Stimulated activated CD4-positive, alpha-beta T cell treated with anti-CD3 and anti-CD28 coated beads, Interleukin-12 subunit alpha, Interleukin-12 subunit beta, amount 100 ng/mL, for 48 hours (primary cell): ENCODE measurements at regions not wholly inside any gene's neighbourhood (a gene's known extent, or its start where the extent isn't known, plus 50 kb on each side); places are given as distances from the start of the nearest gene placed in this dataset.
"Not testable (repeated sequence)": the region's sequence is repeated elsewhere in the genome, so short reads cannot be mapped to it uniquely, and the experiment has no call there.

ENCODE experiments used
- DNase-seq, 3 donors: peaks; one replicate each; pipeline ENCODE4 v3.0.0-alpha.2; 2020; ENCODE audit warnings: low read depth in 2 of 3, low spot score in 1 of 3

DNA sequence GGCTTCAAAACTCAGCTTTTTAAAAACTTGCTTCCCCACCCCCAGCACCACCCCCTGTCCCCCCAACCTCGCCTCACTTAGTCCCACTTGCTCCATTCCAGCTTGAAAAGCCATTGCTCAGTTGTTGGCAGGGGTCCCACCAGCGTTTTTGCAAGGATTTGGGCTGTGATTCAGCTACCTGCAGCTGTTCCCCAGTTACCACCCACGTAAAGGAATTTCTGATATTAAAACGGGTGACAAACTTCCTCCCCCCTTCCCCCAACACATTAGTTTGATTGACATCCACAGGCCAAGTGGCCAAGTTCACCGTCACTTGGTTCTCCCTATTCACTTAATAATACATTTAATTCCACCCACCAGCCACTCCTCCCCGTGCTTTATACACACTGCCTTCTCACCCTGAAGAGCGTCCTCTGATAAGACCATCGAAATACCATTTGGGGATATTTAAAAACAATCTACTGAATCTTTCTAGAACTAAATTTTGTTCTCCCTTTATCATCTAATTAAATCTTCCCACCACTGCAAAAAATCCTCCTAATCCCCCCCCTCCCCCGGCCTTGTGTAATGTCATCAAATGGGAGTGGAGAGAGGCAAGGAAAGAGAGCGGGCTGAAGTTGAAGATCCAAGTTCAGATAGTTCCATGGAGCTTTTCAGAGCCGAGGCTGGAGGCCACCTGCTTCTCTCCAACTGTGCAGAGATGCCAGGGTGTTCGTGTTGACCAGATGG is 55.1 kb downstream of the SOX9 start:
- no peak for DNase-seq

- DNase-seq, result no peak
Observed at GRCh38 chr17:72176516-72176851, 55.7 kb downstream of the SOX9 start.

DNA sequence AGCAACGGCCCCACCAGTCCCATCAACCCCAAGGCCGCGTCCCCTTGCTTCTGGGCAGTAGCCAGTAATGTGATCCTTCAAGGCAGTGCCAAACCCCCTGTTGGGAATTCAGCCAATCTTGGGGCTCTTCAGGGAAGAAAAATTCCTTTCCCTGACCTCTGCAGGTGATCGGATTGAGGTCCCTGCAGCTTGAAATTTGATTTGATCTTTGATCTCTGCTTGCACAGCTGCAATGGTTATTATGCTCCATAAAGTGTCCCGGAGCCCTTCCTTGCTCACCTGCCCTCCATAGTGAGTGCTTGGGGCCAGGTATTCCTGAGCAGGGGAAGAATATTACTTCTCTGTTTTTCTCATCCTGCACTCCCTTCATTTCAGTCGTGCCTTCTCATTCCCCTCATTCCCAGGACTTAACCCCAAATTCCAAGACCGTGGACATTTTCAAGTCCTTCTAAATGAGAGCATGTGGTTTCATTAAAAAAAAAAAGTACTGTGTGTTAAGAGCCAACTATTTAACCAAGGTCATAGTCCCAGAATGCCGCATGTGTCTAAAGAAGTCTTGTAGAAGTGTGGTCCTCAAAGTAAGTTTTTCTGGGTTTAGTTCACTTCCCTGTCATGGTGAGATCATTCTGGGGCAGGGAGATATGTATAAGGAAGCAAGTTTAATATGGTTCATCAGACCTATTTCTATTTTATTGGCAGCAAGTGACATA is 56.3 kb downstream of the SOX9 start:
- DNase-seq, result no peak

DNA sequence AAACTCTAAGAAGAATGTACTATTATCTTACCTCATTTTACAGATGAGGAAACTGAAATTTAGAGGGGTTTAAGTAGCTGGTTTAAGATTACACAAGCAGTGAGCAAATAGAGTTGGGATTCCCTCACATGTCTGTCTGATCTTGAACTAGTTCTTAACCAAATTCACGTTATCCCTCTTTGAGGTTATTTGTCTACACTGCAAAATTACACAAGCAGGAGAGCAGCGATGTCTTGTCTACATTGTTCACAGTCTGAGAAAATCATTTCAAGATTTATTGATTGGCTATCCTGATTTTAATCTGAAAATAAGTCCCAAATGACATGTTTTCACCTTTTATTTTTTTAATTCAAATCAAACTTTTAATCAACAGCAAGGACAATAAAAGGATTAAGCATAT is 56.9 kb downstream of the SOX9 start:
- DNase-seq, result no peak

DNA sequence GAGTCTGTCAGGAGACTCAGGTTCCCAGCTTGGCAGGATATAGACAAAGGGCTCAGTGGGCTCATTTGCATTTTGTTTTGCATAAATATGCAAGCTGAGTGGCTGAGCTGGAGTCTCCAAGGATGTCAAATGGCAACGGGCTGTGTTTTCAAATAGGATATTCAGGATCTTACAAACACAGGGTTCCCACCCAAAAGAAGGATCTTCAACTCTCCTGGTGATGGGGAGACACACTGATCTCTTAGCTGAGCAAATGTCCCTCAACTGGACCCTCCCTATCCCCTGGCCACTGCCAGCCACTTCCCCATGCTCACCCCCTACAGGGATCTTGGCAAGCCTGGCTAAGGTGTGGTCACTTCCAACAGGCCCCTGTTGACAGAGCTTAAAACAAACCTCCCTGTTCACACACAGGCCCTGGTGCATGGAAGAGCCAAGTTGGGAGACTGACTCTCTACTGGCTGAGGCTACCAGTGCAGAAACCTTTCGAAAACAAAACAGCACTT is 61.6 kb downstream of the SOX9 start:
- no peak for DNase-seq

- DNase-seq, result no peak
Observed at GRCh38 chr17:72183194-72183685, 62.4 kb downstream of the SOX9 start.

GRCh38 chr17:72184805-72185204 is 64.0 kb downstream of the SOX9 start:
- DNase-seq, result no peak

DNA sequence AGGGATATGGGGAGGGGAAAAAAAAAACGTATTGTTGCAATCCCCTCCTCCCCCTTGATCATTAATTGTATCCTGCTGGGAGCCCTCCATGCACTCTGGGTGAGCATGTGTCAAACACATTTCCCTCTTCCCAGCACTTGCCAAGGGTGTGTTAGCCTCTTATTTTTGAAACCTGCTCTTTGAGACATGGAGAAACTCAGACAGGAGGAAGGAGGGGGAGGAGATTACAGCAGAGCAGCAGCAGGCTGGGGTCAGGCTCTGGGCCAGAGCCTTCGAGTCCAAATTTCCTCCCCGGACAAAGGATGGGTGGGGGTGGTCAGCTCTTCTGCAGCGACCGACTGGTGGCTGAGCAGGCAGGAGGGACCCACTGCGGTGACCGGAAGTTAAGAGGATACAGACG is 64.7 kb downstream of the SOX9 start:
- DNase-seq, result no peak

DNA sequence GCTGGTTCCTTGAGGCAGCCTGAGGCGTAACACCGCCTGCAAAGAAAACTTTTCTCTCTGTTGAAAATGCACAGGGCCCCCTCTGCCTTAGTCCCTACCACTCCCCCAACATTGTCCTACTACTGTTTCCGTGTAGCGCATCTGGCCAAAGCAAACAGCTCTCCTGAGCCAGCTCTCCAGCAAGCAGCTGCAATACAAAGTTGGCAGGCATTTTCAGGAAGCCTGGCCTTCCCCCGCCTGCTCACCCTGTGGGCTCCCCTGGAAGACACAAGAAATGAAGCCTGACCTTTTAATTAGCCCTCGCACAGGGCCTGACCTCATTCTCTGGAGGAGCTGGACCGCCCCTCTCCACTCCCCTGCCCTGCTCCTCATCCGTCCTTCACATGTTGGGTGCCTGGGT is 66.7 kb downstream of the SOX9 start:
- no peak for DNase-seq

GRCh38 chr17:72188801-72189200 is 68.0 kb downstream of the SOX9 start:
- no peak for DNase-seq

- no peak for DNase-seq
Observed at GRCh38 chr17:72189768-72190593, 69.2 kb downstream of the SOX9 start.

GRCh38 chr17:72191356-72191755 is 70.5 kb downstream of the SOX9 start:
- no peak for DNase-seq

- no peak for DNase-seq
Observed at GRCh38 chr17:72191921-72192799, 71.3 kb downstream of the SOX9 start.

GRCh38 chr17:72192800-72193192 is 72.0 kb downstream of the SOX9 start:
- DNase-seq, result no peak

DNA sequence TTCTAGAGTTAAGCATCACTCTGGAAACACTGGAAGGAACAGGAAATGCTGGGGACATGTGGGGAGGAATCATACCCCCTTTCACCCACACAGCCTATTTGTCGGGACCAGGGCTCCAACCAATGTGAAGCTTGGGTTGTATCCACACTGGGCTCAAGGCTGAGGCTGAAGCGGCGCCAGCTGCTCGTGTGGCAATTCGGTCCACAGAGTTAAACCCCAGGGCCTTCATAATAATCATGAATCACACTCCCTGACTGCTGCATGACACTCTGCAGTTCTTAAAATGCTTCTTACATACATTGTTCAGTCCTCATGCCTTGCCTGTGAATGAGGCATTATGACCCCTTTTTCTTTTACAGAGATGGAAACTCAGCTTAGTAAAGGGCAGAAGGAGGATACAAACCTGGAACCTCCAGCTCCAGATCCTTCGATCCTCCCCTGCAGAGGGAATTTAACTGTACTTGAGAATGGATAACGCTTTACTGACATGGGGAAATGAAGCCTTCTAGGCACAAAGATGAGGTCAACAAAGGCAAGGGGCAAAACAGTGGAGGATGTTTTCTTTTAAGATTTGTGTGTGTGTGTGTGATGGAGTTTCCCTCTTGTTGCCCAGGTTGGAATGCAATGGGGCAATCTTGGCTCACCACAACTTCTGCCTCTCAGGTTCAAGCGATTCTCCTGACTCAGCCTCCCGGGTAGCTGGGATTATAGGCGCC is 72.7 kb downstream of the SOX9 start:
- no peak for DNase-seq

GRCh38 chr17:72194107-72194440 is 73.3 kb downstream of the SOX9 start:
- DNase-seq, result not testable (repeated sequence)

GRCh38 chr17:72199256-72199655 is 78.4 kb downstream of the SOX9 start:
- no peak for DNase-seq

DNA sequence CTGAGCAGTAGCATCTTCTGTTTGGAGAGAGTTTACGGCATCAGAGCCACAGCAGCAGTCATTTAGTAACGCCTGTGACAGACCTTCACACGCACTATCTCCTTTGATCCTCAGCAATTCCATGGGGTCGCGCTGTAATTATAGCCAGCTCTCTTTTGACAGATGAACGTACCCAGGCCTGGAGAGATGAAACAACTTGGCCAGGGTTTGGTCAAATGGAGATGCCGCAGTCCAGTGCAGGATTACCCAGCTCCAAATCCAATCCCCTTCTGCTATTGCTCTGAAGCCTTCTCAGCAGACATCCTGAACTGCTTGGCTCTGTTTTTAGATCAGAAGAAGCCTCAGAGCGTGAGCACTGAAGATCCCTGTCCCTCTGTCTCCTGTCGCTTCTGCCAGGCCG is 83.9 kb downstream of the SOX9 start:
- no peak for DNase-seq

DNA sequence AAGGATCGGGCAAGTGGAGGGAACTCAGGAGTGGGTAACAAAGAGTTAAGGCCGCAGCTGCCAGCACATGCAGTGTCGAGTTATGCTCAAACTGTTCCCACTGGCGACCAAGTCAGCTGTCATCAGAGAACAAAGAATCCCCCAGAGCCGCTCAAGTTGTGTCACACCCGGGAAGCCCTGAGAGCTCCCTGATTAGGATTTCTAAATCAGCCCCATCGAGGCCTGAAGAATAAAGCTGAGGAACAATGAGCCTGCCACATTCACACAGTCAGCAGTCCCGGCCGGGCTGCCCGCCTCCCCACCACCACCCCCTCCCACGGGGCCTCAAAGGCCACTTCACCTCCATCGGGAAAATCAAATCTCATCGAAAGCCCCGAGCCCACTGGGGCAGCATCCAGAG is 84.5 kb downstream of the SOX9 start:
- DNase-seq, result no peak

GRCh38 chr17:72205822-72206221 is 85.0 kb downstream of the SOX9 start:
- no peak for DNase-seq
